Epithelial cell of esophagus (primary cell): ENCODE measurements at regions not wholly inside any gene's neighbourhood (a gene's known extent, or its start where the extent isn't known, plus 50 kb on each side); places are given as distances from the start of the nearest gene placed in this dataset.
A peak's percentile ranks its signal among the peaks of the same experiment; 100 is the strongest.
"Not testable (repeated sequence)": the region's sequence is repeated elsewhere in the genome, so short reads cannot be mapped to it uniquely, and the experiment has no call there.

Experiments
- DNase-seq: peaks from one replicate; pipeline ENCODE4 v3.0.0; 2010; ENCODE audit warnings: low read depth
- H3K4me3 ChIP-seq: 2 replicates; pipeline ENCODE4 v1.5.1; 2011; ENCODE audit warnings: mild to moderate bottlenecking, low read length, control low read depth
- TF ChIP-seq, protein P1 (sequence below): IDR thresholded peaks from 2 replicates; pipeline ENCODE4 v1.5.1; 2011; ENCODE audit warnings: low read depth, mild to moderate bottlenecking, low read length, control low read depth, inconsistent platforms; ENCODE audit not compliant: insufficient read depth; ENCODE audit errors: missing control alignments

DNA sequence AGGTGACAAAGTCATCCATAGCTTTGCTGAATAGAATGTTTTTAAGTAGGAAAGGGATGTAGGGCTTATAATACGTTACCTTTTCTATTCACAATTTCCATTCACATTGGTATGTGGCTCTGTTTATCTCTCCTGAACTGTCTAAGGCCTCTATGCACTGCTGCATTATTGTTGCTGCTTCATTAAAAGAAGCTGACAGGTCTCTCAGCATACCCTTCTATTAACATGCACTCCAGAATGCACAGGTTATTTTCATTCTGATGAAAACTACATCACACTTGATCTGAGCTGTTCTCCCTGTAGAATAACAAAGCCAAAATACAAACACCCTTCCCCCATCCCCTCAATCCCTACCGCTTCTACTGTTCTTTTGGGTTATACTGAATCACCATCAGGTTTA lies 399.3 kb downstream of the TBC1D32 start:
- no peak overlapping the region for H3K4me3 ChIP-seq
- DNase-seq: no peak
- TF ChIP-seq, protein P1, sequence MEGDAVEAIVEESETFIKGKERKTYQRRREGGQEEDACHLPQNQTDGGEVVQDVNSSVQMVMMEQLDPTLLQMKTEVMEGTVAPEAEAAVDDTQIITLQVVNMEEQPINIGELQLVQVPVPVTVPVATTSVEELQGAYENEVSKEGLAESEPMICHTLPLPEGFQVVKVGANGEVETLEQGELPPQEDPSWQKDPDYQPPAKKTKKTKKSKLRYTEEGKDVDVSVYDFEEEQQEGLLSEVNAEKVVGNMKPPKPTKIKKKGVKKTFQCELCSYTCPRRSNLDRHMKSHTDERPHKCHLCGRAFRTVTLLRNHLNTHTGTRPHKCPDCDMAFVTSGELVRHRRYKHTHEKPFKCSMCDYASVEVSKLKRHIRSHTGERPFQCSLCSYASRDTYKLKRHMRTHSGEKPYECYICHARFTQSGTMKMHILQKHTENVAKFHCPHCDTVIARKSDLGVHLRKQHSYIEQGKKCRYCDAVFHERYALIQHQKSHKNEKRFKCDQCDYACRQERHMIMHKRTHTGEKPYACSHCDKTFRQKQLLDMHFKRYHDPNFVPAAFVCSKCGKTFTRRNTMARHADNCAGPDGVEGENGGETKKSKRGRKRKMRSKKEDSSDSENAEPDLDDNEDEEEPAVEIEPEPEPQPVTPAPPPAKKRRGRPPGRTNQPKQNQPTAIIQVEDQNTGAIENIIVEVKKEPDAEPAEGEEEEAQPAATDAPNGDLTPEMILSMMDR: no peak

DNA sequence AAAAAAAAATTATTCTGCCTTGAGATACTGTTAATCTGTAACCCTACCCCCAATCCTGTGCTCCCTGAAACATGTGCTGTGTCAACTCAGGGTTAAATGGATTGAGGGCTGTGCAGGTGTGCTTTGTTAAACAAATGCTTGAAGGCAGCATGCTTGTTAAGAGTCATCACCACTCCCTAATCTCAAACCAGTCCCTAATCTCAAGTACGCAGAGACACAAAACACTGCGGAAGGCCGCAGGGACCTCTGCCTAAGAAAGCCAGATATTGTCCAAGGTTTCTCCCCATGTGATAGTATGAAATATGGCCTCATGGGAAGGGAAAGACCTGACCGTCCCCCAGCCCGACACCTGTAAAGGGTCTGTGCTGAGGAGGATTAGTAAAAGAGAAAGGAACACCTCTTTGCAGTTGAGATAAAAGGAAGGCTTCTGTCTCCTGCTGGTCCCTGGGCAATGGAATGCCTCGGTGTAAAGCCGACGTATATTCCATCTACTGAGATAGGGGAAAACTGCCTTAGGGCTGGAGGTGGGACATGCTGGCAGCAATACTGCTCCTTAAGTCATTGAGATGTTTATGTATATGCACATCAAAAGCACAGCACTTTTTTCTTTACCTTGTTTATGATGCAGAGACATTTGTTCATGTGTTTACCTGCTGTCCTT lies 402.6 kb downstream of the TBC1D32 start:
- not testable (repeated sequence) for DNase-seq, H3K4me3 ChIP-seq

DNA sequence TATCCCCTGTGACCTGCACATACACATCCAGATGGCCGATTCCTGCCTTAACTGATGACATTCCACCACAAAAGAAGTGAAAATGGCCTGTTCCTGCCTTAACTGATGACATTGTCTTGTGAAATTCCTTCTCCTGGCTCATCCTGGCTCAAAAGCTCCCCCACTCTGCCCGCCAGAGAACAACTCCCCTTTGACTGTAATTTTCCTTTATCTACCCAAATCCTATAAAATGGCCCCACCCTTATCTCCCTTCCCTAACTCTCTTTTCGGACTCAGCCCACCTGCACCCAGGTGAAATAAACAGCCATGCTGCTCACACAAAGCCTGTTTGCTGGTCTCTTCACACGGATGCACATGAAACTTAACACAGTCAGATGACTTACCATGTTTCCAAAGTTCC lies 403.8 kb downstream of the TBC1D32 start:
- not testable (repeated sequence) for H3K4me3 ChIP-seq, DNase-seq

DNA sequence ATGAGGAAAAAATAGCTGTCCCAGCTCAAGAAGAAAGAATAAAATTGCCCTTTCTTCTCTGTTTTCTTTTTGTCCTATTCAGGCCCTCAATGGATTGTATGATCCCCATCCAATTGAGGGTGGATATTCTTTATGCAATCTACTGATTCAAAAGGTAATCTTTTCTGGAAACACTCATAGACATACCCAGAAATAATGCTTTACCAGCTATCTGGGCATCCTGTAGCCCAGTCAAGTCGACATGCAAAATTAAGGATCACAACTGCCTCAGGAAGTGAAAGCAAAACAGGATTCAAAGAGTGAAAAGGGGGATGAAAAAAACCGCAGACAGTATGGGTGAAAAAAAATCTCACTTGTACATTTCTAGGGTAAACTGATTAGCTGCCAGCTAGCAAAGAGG lies 410.1 kb downstream of the TBC1D32 start:
- no peak for DNase-seq
- no peak overlapping the region for H3K4me3 ChIP-seq
- TF ChIP-seq, protein P1: no peak

DNA sequence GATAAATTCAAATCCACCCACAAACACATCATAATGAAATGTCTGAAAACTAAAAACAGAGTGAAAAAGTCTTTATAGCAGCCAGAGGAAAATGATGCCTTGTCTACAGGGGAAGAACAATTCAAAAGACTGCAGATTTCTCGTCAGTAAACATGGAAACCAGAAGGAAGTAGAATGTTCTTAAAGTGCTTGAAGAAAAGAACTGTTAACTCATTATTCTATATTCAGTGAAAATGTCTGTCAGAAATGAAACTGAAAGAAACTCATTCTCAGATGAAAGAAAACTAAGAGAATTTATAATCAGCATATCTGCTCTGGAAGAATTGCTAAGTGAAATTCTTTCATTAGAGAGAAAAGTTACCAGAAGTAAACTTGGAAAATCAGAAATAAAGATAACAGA lies 416.1 kb downstream of the TBC1D32 start:
- H3K4me3 ChIP-seq: no peak overlapping the region
- no peak for DNase-seq
- TF ChIP-seq, protein P1: no peak

DNA sequence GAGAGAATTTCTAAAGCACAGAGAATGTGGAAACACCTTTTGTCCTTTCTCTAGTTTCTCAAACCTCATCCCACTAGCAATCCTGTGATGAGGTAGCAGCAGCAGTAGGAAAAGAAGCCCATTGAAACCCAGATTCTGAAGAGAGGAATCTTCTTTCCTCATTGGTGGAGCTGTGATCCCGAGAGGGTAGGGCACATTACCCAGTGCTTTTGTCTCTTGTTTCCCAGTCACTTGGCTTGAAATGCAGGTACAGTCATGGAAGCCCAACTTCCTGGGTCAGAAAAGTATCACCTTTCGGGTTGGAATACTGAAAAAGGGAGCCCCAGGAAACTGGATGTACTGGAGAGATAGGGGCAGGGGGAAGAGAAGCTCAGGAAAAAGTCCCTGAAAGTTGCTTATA lies 417.4 kb downstream of the TBC1D32 start:
- TF ChIP-seq, protein P1: no peak
- no peak overlapping the region for H3K4me3 ChIP-seq
- DNase-seq: no peak

DNA sequence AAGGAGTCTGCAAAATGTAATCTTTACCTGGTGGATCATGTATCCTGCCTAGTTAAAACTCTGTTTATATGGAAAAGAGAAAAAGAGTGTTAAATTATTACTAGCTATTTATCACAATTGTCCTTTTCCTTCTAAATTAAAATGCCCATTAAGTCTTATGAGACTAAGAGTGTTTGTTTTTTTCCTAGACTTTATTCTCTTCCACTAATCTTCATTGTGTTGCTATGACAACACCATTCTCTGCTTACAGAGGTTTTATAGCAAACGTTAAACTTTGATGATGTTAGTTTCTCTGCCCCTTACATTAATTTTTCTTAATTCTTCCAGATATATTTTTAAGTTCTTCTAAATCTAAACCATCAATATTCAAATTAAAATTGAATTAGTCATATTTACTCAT lies 420.8 kb downstream of the TBC1D32 start:
- no peak overlapping the region for H3K4me3 ChIP-seq
- DNase-seq: no peak
- TF ChIP-seq, protein P1: no peak

DNA sequence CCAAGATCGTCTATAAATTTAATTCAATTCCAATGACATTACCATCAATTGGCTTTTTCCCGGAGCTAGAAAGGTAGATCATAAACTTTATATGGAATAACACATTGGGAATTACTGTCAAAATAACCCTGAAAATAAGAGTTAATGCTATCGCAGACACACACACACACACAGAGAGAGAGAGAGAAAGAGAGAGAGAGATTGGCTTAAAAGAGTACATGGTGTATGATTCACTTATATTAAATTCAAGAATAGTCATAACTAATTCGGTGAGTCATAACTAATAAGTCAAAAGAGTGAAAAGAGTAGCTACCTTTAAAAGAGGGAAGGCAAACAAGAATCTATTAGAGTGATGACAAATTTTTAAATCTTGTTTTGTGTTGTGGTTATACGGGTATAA lies 425.5 kb downstream of the TBC1D32 start:
- no peak overlapping the region for H3K4me3 ChIP-seq
- TF ChIP-seq, protein P1: no peak
- DNase-seq: peak; percentile 12
